ENCODE measurements at regions not wholly inside any gene's neighbourhood (a gene's known extent, or its start where the extent isn't known, plus 50 kb on each side); places are given as distances from the start of the nearest gene placed in this dataset.
A peak's percentile ranks its signal among the peaks of the same experiment; 100 is the strongest.
"Not testable (repeated sequence)": the region's sequence is repeated elsewhere in the genome, so short reads cannot be mapped to it uniquely, and the experiment has no call there.

- Mint-ChIP-seq H3K4me1 (no peaks in the 10 kb centered on the region), H3K27me3 (peaks cover 1% of the 10 kb centered on the region), H3K27ac (no peak overlapping the region), H3K4me3 (no peak overlapping the region), H3K9me3 (no peaks in the 10 kb centered on the region)
- ATAC-seq (no peak), DNase-seq (no peak)
Observed at GRCh38 chr1:90370686-90371447, 346.2 kb downstream of the BARHL2 start.

- Mint-ChIP-seq H3K9me3 (peaks cover 0 to 9% of the 10 kb centered on the region in 2 donors), H3K4me1 (no peaks in the 10 kb centered on the region), H3K27me3 (peaks cover 7% of the 10 kb centered on the region), H3K27ac (no peak overlapping the region), H3K4me3 (no peak overlapping the region)
- ATAC-seq (no peak), DNase-seq (no peak)
Observed at GRCh38 chr1:90362163-90362562, 354.9 kb downstream of the BARHL2 start.

- ATAC-seq (no peak), DNase-seq (no peak)
- no peak overlapping the region for H3K27ac Mint-ChIP-seq
- H3K4me3 Mint-ChIP-seq, result no peak overlapping the region
- H3K4me1 Mint-ChIP-seq, result no peaks in the 10 kb centered on the region
- peaks cover 0 to 9% of the 10 kb centered on the region in 2 donors for H3K9me3 Mint-ChIP-seq
- peaks cover 7% of the 10 kb centered on the region for H3K27me3 Mint-ChIP-seq
Observed at GRCh38 chr1:90361026-90361425, 356.1 kb downstream of the BARHL2 start.

DNA sequence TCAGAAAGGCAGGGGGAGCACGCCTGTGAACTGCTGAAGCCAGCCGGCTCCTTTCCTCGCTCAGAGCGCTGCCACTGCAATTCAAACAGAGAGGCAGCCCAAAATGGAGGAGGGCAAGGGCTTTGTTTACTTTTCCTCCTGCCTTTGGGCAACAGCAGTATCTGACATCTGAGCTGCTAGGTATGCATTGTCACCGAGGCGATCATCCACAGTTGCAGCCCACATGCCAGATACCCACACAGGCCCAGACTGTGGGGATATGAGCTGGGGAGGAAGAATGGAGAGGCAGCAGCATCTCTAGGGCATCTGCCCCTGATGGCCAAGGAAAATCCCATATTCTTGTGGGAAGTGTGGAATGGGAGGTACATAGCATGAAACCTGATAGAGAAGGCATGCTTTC is 357.1 kb downstream of the BARHL2 start:
- DNase-seq, result no peak
- ATAC-seq, result peak; percentile 24
- Mint-ChIP-seq H3K4me3 (no peak overlapping the region), H3K27ac (no peak overlapping the region), H3K9me3 (peaks cover 0 to 5% of the 10 kb centered on the region in 2 donors), H3K27me3 (peaks cover 4% of the 10 kb centered on the region), H3K4me1 (no peaks in the 10 kb centered on the region)

GRCh38 chr1:90358448-90358847 is 358.7 kb downstream of the BARHL2 start:
- DNase-seq, result no peak
- ATAC-seq, result no peak
- Mint-ChIP-seq H3K4me3 (no peak overlapping the region), H3K4me1 (no peaks in the 10 kb centered on the region), H3K27me3 (no peaks in the 10 kb centered on the region), H3K27ac (no peak overlapping the region), H3K9me3 (no peaks in the 10 kb centered on the region)

DNA sequence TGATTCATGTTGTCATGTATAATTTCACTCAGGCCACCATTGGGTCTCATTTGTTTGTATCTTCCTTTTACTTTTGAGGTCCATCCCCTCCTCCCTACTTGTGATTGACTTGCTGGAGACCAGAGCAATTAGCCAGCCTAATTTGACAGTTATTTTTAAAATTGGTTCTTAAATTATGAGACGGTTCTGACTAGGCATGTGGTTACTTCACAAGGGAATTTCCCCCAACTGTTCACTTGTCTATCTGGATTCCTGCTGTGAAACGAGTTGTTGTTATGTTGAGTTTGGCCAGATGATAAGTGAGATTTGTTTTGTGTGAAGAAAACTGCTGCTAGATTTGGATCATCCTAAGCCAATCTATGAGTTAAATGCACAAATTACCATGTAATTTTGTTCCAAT is 359.1 kb downstream of the BARHL2 start:
- no peak overlapping the region for H3K27ac Mint-ChIP-seq
- H3K4me1 Mint-ChIP-seq, result no peaks in the 10 kb centered on the region
- no peaks in the 10 kb centered on the region for H3K9me3 Mint-ChIP-seq
- no peaks in the 10 kb centered on the region for H3K27me3 Mint-ChIP-seq
- DNase-seq, result no peak
- no peak overlapping the region for H3K4me3 Mint-ChIP-seq
- ATAC-seq, result no peak

DNA sequence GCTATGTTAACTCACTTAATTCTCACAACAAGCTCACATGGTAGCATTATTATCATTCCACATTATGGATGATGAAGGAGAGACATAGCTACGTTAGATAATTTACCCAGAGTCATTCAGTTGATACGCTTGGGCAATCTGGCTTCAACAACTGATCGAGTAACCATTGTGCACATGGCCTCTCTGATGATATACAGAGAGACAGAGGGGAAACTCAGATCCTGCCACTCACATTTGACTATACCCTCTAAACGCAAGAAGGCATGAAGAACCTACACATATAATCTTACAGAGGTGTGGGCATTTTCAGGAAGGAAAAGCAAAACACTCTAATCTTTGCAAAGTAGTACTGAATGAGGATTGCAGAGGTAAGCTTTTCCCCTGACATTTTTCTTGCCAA is 360.1 kb downstream of the BARHL2 start:
- H3K9me3 Mint-ChIP-seq, result no peaks in the 10 kb centered on the region

DNA sequence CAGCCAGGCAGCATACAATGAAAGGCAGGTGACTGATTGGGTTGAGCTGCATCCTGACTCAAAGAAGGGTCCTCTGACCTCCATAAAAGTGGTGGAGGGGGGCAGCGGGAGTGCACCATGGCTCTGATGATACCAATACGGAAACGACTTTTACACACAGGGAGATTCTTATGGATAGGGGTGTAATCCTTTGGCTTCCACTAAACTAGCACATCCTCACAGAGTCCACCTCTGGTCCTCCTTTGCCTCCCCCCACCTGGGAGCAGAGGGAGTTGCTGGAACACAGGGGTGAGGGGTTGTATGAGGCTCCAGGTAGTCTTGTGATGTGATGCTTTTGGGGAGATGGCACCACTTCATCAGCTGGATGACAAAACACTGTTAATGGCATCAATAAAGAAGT is 361.0 kb downstream of the BARHL2 start:
- no peak overlapping the region for H3K4me3 Mint-ChIP-seq
- ATAC-seq, result no peak
- H3K27ac Mint-ChIP-seq, result no peak overlapping the region
- H3K4me1 Mint-ChIP-seq, result no peaks in the 10 kb centered on the region
- no peaks in the 10 kb centered on the region for H3K27me3 Mint-ChIP-seq
- no peak for DNase-seq
- H3K9me3 Mint-ChIP-seq, result no peaks in the 10 kb centered on the region

More for the DNA sequence above, 360.1 kb downstream of the BARHL2 start:
- ATAC-seq, result no peak
- no peak overlapping the region for H3K4me3 Mint-ChIP-seq
- no peak overlapping the region for H3K27ac Mint-ChIP-seq
- no peaks in the 10 kb centered on the region for H3K27me3 Mint-ChIP-seq
- H3K4me1 Mint-ChIP-seq, result no peaks in the 10 kb centered on the region
- DNase-seq, result no peak

DNA sequence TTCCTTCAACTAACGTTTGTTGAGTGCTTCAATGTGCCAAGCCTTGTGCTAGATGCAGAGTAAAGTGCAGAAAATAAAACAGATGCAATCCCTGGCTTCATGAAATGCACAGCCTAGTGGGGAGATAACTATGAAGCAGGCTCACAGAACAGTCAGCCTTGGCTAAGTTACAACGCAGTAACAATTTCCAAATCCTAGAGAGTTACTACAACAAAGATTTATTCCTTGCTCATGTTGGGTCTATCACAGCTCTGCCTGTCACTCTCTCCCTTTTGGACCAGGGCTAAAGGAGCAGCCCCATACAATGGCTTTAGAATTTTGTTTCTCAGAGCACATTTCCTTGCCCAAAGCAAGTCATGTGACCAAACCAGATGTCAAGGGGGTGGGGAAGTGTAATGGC is 359.8 kb downstream of the ZNF326 start:
- Mint-ChIP-seq H3K27me3 (no peaks in the 10 kb centered on the region), H3K9me3 (no peaks in the 10 kb centered on the region), H3K27ac (no peak overlapping the region), H3K4me1 (no peaks in the 10 kb centered on the region), H3K4me3 (no peak overlapping the region)
- no peak for DNase-seq
- ATAC-seq, result peak; percentile 18

DNA sequence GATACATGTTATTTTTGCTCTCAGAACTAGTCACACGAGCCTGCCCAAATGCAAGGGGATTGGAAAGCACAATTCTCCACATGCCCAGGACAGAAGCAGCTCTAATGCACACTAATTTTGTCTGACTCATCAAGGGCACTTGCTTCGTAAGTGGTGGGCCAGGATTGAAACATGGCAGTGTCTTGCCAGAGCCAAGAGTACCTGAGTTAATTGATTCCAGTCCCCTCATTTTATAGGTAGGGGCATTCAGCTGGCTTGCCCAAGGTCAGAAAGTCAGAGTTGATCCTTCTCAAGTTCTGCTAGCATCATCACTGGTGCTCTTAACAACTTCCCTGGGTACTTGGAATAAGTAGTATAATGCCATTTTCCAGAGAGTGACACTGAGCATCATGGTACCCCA is 356.1 kb downstream of the ZNF326 start:
- ATAC-seq, result no peak
- H3K27ac Mint-ChIP-seq, result no peak overlapping the region

GRCh38 chr1:90349510-90349909 is 354.6 kb downstream of the ZNF326 start:
- Mint-ChIP-seq H3K9me3 (peaks cover 6 to 8% of the 10 kb centered on the region in 2 donors), H3K27ac (no peak overlapping the region), H3K4me3 (no peak overlapping the region), H3K4me1 (no peaks in the 10 kb centered on the region), H3K27me3 (no peaks in the 10 kb centered on the region)
- DNase-seq, result no peak
- ATAC-seq, result no peak

More for the DNA sequence above, 356.1 kb downstream of the ZNF326 start:
- H3K4me3 Mint-ChIP-seq, result no peak overlapping the region
- H3K9me3 Mint-ChIP-seq, result peaks cover 6 to 8% of the 10 kb centered on the region in 2 donors
- H3K4me1 Mint-ChIP-seq, result no peaks in the 10 kb centered on the region
- no peak for DNase-seq
- H3K27me3 Mint-ChIP-seq, result no peaks in the 10 kb centered on the region

DNA sequence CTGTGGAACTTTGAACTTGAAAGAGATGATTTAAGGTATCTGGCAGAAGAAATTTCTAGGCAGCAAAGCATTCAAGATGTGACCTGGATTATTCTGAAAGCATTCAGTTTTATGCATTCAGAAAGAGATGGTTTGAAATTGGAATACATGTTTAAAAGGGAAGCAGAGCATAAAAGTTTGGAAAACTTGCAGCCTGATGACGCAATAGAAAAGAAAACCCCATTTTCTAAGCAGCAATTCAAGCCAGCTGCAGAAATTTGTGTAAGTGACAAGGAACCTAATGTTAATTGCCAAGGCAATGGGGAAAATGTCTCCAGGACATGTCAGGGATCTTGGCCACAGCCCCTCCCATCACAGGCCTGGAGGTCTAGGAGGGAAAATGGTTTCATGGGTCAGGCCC is 354.0 kb downstream of the ZNF326 start:
- H3K9me3 Mint-ChIP-seq, result peaks cover 6 to 8% of the 10 kb centered on the region in 2 donors
- no peak for DNase-seq
- ATAC-seq, result no peak
- no peaks in the 10 kb centered on the region for H3K27me3 Mint-ChIP-seq
- no peak overlapping the region for H3K4me3 Mint-ChIP-seq
- no peaks in the 10 kb centered on the region for H3K4me1 Mint-ChIP-seq
- H3K27ac Mint-ChIP-seq, result no peak overlapping the region

- H3K9me3 Mint-ChIP-seq, DNase-seq, ATAC-seq, H3K27ac Mint-ChIP-seq, H3K4me3 Mint-ChIP-seq, H3K4me1 Mint-ChIP-seq, H3K27me3 Mint-ChIP-seq: not testable (repeated sequence)
Observed at GRCh38 chr1:90348459-90348858, 353.5 kb downstream of the ZNF326 start.

DNA sequence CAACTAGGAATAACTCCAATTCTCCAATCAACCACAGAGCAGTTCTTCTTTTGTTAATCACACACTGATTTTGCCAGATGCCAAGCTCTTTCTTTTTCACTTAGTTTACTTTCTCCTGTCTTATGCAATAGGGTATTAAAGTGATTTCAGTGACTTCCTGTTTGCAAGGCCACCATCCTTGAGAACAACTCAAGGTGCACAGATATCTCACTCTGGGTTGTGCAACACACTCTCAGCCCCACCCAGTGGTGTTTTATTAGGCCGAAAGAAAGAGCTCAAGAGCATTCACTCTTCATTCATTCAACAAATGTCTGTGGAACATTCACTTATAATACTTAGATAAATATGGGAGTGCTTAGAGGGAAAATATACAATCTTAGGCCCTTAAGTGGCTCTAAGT is 352.5 kb downstream of the ZNF326 start:
- DNase-seq (no peak), ATAC-seq (no peak)
- no peaks in the 10 kb centered on the region for H3K4me1 Mint-ChIP-seq
- peaks cover 6 to 8% of the 10 kb centered on the region in 2 donors for H3K9me3 Mint-ChIP-seq
- H3K4me3 Mint-ChIP-seq, result no peak overlapping the region
- H3K27ac Mint-ChIP-seq, result no peak overlapping the region
- H3K27me3 Mint-ChIP-seq, result no peaks in the 10 kb centered on the region

DNA sequence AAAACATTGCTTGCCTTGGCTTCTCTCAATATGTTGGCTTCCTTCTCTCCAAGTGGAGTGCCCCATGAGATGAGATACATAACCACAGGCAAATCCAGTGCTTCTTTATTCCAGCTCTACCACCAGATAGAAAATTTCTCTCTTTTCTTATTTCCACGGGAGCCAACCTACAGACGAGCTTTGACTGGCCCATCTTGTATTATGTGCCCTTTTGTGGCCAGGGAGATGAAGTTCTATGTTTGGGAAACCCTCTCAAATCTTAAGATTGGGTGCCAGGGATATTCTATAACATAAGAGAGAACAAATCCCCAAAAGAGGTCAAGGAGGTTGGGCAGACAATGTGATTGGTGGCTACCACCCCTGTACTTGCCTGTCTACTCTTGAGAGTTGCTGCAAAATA is 351.8 kb downstream of the ZNF326 start:
- Mint-ChIP-seq H3K4me1 (no peaks in the 10 kb centered on the region), H3K4me3 (no peak overlapping the region), H3K27me3 (no peaks in the 10 kb centered on the region), H3K9me3 (peaks cover 6 to 8% of the 10 kb centered on the region in 2 donors), H3K27ac (no peak overlapping the region)
- DNase-seq (no peak), ATAC-seq (no peak)

GRCh38 chr1:90346349-90346748 is 351.4 kb downstream of the ZNF326 start:
- DNase-seq, result no peak
- Mint-ChIP-seq H3K27me3 (no peaks in the 10 kb centered on the region), H3K4me1 (no peaks in the 10 kb centered on the region), H3K27ac (no peak overlapping the region), H3K9me3 (peaks cover 6 to 8% of the 10 kb centered on the region in 2 donors), H3K4me3 (no peak overlapping the region)
- ATAC-seq, result no peak
